ENCODE measurements at regions not wholly inside any gene's neighbourhood (a gene's known extent, or its start where the extent isn't known, plus 50 kb on each side); places are given as distances from the start of the nearest gene placed in this dataset.

- H3K4me3 ChIP-seq, result no peak overlapping the region
- H3K9me3 ChIP-seq, result no peaks in the 10 kb centered on the region
- no peak overlapping the region for H3K27ac ChIP-seq
- TF ChIP-seq POLR2A (IDR thresholded peaks at IDR 0.05), result no peak
- no peak for TF ChIP-seq CTCF (IDR thresholded peaks at IDR 0.05)
- WGBS, 2 donors, result 51 to 56% methylated on average over 4 of the region's 4 CpGs
- H3K4me1 ChIP-seq, result no peaks in the 10 kb centered on the region
- ATAC-seq, result no peak
- no peaks in the 10 kb centered on the region for H3K36me3 ChIP-seq (replicated peaks in 1 of 2; ENCODE audit: insufficient read depth in 1 of 2, low read depth in 2 of 2)
- no peaks in the 10 kb centered on the region for H3K27me3 ChIP-seq
- DNase-seq, result no peak
- intact Hi-C loops (cut with DNase I), result no loop called here
Measured at GRCh38 chrX:9252182-9252581, 212.7 kb upstream of the TBL1X start.

- 44 to 52% methylated on average over 2 of the region's 2 CpGs for WGBS, 2 donors
- ATAC-seq (no peak), DNase-seq (no peak)
- no peaks in the 10 kb centered on the region for H3K9me3 ChIP-seq
- intact Hi-C loops (cut with DNase I), result no loop called here
- H3K27me3 ChIP-seq, result no peaks in the 10 kb centered on the region
- H3K4me3 ChIP-seq, result no peak overlapping the region
- no peaks in the 10 kb centered on the region for H3K4me1 ChIP-seq
- H3K36me3 ChIP-seq (replicated peaks in 1 of 2; ENCODE audit: insufficient read depth in 1 of 2, low read depth in 2 of 2), result no peaks in the 10 kb centered on the region
- no peak for TF ChIP-seq CTCF (IDR thresholded peaks at IDR 0.05)
- no peak for TF ChIP-seq POLR2A (IDR thresholded peaks at IDR 0.05)
- no peak overlapping the region for H3K27ac ChIP-seq
Measured at GRCh38 chrX:9253211-9253610, 211.6 kb upstream of the TBL1X start.

GRCh38 chrX:9257718-9258420 is 207.0 kb upstream of the TBL1X start:
- intact Hi-C loops (cut with DNase I), result no loop called here
- Histone ChIP-seq H3K9me3 (no peaks in the 10 kb centered on the region), H3K27me3 (no peaks in the 10 kb centered on the region), H3K27ac (no peak overlapping the region), H3K4me1 (no peaks in the 10 kb centered on the region), H3K4me3 (no peak overlapping the region), H3K36me3 (replicated peaks in 1 of 2; ENCODE audit: insufficient read depth in 1 of 2, low read depth in 2 of 2) (no peaks in the 10 kb centered on the region)
- ATAC-seq, result no peak
- DNase-seq, result no peak
- 76 to 77% methylated on average over 5 to 6 of the region's 6 CpGs for WGBS, 2 donors
- TF ChIP-seq CTCF (IDR thresholded peaks at IDR 0.05), result no peak
- TF ChIP-seq POLR2A (IDR thresholded peaks at IDR 0.05), result no peak

- Histone ChIP-seq H3K4me3 (no peak overlapping the region), H3K27me3 (no peaks in the 10 kb centered on the region), H3K9me3 (no peaks in the 10 kb centered on the region), H3K4me1 (no peaks in the 10 kb centered on the region), H3K27ac (no peak overlapping the region), H3K36me3 (replicated peaks in 1 of 2; ENCODE audit: insufficient read depth in 1 of 2, low read depth in 2 of 2) (no peaks in the 10 kb centered on the region)
- DNase-seq, result no peak
- no peak for TF ChIP-seq POLR2A (IDR thresholded peaks at IDR 0.05)
- no peak for ATAC-seq
- WGBS, 2 donors, result 54 to 65% methylated on average over 3 of the region's 3 CpGs
- intact Hi-C loops (cut with DNase I), result no loop called here
Measured at GRCh38 chrX:9258421-9259104, 206.3 kb upstream of the TBL1X start.

- no peak for TF ChIP-seq CTCF (IDR thresholded peaks at IDR 0.05)
- TF ChIP-seq POLR2A (IDR thresholded peaks at IDR 0.05), result no peak
- no peaks in the 10 kb centered on the region for H3K27me3 ChIP-seq
- H3K4me3 ChIP-seq, result no peak overlapping the region
- H3K27ac ChIP-seq, result no peak overlapping the region
- DNase-seq, result no peak
- ATAC-seq, result no peak
- no peaks in the 10 kb centered on the region for H3K9me3 ChIP-seq
- 93 to 100% methylated on average over 1 of the region's 1 CpG for WGBS, 2 donors
- no peaks in the 10 kb centered on the region for H3K36me3 ChIP-seq (replicated peaks in 1 of 2; ENCODE audit: insufficient read depth in 1 of 2, low read depth in 2 of 2)
- intact Hi-C loops (cut with DNase I), result no loop called here
- H3K4me1 ChIP-seq, result no peaks in the 10 kb centered on the region
Measured at GRCh38 chrX:9260603-9261002, 204.3 kb upstream of the TBL1X start.

All from body of pancreas (tissue), 4 donors.